ENCODE measurements at regions not wholly inside any gene's neighbourhood (a gene's known extent, or its start where the extent isn't known, plus 50 kb on each side); places are given as distances from the start of the nearest gene placed in this dataset.

DNA sequence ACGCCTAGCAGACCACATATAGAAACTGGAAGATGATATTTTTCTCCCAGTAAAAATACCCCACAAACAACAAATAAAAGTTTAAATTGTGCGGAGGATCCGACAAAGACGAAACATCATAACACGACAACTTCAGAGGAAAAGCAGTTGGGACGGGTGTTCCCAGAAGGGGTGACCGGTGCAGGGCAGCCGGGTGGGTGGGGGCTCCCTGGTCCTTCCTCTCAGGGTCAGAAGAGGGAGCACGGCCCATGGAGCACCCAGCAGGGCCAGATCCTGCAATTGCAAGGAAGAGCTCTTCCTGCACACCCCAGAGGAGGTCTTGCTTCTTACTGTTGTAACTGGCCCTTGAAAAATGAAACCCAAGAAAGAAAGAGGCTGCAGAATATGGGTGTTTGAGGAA is 608.5 kb upstream of the MKI67 start:
- Mint-ChIP-seq H3K4me1 (no peaks in the 10 kb centered on the region), H3K27ac (no peak overlapping the region), H3K9me3 (ENCODE audit: low read depth) (no peaks in the 10 kb centered on the region), H3K27me3 (no peaks in the 10 kb centered on the region), H3K36me3 (no peaks in the 10 kb centered on the region), H3K4me3 (no peak overlapping the region)
- DNase-seq (no peak), ATAC-seq (no peak)
- CTCF ChIA-PET, result no interaction called here

DNA sequence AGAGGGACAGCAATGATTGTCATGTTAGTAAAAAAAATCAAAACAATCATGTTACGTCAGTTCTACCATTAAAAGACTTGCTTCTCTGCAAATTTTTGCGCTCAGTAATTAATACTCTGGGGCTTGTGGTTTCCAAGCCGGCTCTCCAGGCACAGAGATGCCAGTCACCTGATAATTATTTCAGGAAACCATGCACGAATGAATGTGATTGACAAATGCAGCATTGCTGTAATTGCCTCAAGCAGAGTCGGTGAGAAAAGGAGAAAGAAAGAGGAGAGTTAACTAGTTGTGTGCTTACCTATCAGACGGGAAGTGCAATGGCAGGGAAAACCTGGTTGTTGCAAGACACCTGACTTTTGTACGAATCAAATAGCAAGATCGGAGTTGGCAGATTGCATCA is 609.8 kb upstream of the MKI67 start:
- no peaks in the 10 kb centered on the region for H3K27me3 Mint-ChIP-seq
- DNase-seq (no peak), ATAC-seq (no peak)
- no peaks in the 10 kb centered on the region for H3K36me3 Mint-ChIP-seq
- CTCF ChIA-PET, result no interaction called here
- no peaks in the 10 kb centered on the region for H3K9me3 Mint-ChIP-seq (ENCODE audit: low read depth)
- no peak overlapping the region for H3K27ac Mint-ChIP-seq
- no peaks in the 10 kb centered on the region for H3K4me1 Mint-ChIP-seq
- H3K4me3 Mint-ChIP-seq, result no peak overlapping the region

- no peaks in the 10 kb centered on the region for H3K27me3 Mint-ChIP-seq
- H3K4me3 Mint-ChIP-seq, result no peak overlapping the region
- H3K9me3 Mint-ChIP-seq (ENCODE audit: low read depth), result no peaks in the 10 kb centered on the region
- no peaks in the 10 kb centered on the region for H3K36me3 Mint-ChIP-seq
- no peaks in the 10 kb centered on the region for H3K4me1 Mint-ChIP-seq
- no peak for DNase-seq
- no peak for ATAC-seq
- CTCF ChIA-PET, result no interaction called here
- no peak overlapping the region for H3K27ac Mint-ChIP-seq
Measured at GRCh38 chr10:128738386-128738915, 612.2 kb upstream of the MKI67 start.

GRCh38 chr10:128739930-128740329 is 613.7 kb upstream of the MKI67 start:
- Mint-ChIP-seq H3K36me3 (no peaks in the 10 kb centered on the region), H3K9me3 (ENCODE audit: low read depth) (no peaks in the 10 kb centered on the region), H3K27ac (no peak overlapping the region), H3K4me3 (no peak overlapping the region), H3K4me1 (no peaks in the 10 kb centered on the region), H3K27me3 (no peaks in the 10 kb centered on the region)
- CTCF ChIA-PET, result no interaction called here
- no peak for ATAC-seq
- no peak for DNase-seq

- ATAC-seq (no peak), DNase-seq (no peak)
- Mint-ChIP-seq H3K4me1 (no peaks in the 10 kb centered on the region), H3K4me3 (no peak overlapping the region), H3K9me3 (ENCODE audit: low read depth) (no peaks in the 10 kb centered on the region), H3K36me3 (no peaks in the 10 kb centered on the region), H3K27me3 (no peaks in the 10 kb centered on the region), H3K27ac (no peak overlapping the region)
- CTCF ChIA-PET, result no interaction called here
Measured at GRCh38 chr10:128741180-128741579, 615.0 kb upstream of the MKI67 start.

- no peak overlapping the region for H3K4me3 Mint-ChIP-seq
- no peak overlapping the region for H3K27ac Mint-ChIP-seq
- no peaks in the 10 kb centered on the region for H3K36me3 Mint-ChIP-seq
- no peaks in the 10 kb centered on the region for H3K4me1 Mint-ChIP-seq
- no peak for DNase-seq
- no peaks in the 10 kb centered on the region for H3K27me3 Mint-ChIP-seq
- ATAC-seq, result no peak
- CTCF ChIA-PET, result no interaction called here
- H3K9me3 Mint-ChIP-seq (ENCODE audit: low read depth), result no peaks in the 10 kb centered on the region
Measured at GRCh38 chr10:128741680-128742079, 615.5 kb upstream of the MKI67 start.

GRCh38 chr10:128744092-128744491 is 617.9 kb upstream of the MKI67 start:
- CTCF ChIA-PET, result no interaction called here
- Mint-ChIP-seq H3K4me1 (no peaks in the 10 kb centered on the region), H3K27ac (no peak overlapping the region), H3K4me3 (no peak overlapping the region), H3K9me3 (ENCODE audit: low read depth) (no peaks in the 10 kb centered on the region), H3K27me3 (no peaks in the 10 kb centered on the region), H3K36me3 (no peaks in the 10 kb centered on the region)
- no peak for ATAC-seq
- DNase-seq, result no peak

DNA sequence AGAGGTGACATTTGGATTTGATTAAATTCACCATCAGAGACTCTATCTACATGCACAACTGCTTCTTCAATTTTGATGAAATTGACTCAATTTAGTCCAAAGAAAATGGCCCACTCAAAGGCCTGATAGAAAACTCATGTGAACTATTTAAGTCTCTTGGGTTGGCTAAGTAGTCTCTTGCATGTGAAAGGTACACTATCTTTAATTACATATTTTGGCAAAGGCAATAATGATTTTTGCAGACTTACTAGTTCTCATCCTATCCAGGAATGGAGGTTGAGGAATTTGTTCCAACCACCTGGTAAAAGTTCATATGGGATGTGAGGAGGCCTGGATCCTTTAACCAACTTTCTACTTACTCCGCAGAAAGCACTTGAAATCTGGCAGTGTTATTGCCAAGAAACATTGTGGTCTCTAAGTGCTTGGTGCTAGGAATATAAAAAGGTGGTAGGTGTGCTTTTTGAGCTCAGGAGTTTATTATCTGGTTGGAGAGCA is 618.6 kb upstream of the MKI67 start:
- H3K4me3 Mint-ChIP-seq, result no peak overlapping the region
- no peaks in the 10 kb centered on the region for H3K4me1 Mint-ChIP-seq
- ATAC-seq (no peak), DNase-seq (no peak)
- H3K27ac Mint-ChIP-seq, result no peak overlapping the region
- H3K9me3 Mint-ChIP-seq (ENCODE audit: low read depth), result no peaks in the 10 kb centered on the region
- no peaks in the 10 kb centered on the region for H3K36me3 Mint-ChIP-seq
- CTCF ChIA-PET, result no interaction called here
- H3K27me3 Mint-ChIP-seq, result no peaks in the 10 kb centered on the region

GRCh38 chr10:128747582-128748346 is 621.5 kb upstream of the MKI67 start:
- Mint-ChIP-seq H3K27ac (no peak overlapping the region), H3K4me1 (no peaks in the 10 kb centered on the region), H3K4me3 (no peak overlapping the region), H3K27me3 (no peaks in the 10 kb centered on the region), H3K36me3 (no peaks in the 10 kb centered on the region), H3K9me3 (ENCODE audit: low read depth) (no peaks in the 10 kb centered on the region)
- ATAC-seq (no peak), DNase-seq (no peak)
- CTCF ChIA-PET, result no interaction called here

DNA sequence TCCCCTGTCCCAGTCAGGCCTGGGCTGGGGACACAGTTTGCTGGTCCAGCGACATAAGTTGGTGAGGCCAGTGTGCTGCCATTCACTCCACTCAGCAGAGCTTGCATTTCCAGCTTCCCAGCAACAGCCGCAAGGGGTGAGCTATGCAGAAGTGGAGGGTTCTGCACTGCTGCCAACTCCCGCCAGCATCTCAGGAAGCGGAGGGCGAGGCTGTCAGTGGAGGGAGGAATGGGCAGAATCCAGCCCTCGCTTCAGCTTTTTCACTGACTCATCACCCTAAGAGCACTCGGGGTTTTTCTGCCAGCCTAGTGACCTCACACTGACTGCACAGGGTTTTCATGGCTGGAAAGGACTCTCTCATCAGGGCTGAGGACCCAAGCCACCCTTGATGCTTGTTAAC is 625.1 kb upstream of the MKI67 start:
- Mint-ChIP-seq H3K36me3 (no peaks in the 10 kb centered on the region), H3K27me3 (no peaks in the 10 kb centered on the region), H3K4me1 (no peaks in the 10 kb centered on the region), H3K9me3 (ENCODE audit: low read depth) (no peaks in the 10 kb centered on the region), H3K27ac (no peak overlapping the region), H3K4me3 (no peak overlapping the region)
- no peak for ATAC-seq
- CTCF ChIA-PET, result no interaction called here
- no peak for DNase-seq

DNA sequence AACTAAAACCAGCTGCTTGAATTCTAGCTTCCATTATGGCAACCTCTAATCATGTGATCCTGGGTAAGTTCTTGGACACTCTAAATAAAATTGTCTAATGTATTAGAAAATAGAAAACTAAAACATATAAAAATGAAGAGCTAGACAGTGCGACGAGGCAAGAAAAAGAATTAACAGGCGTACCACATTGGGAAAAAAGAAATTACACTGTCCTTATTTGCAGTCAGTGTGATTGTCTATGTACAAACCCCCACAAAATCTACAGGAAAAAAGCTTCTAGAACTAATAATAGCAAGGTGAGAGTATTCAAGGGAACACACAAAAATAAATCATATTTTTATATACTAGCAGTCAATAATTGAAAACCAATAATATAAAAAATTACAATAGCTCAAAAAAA is 625.6 kb upstream of the MKI67 start:
- H3K4me3 Mint-ChIP-seq, result no peak overlapping the region
- no peak for DNase-seq
- no peak for ATAC-seq
- CTCF ChIA-PET, result no interaction called here
- no peaks in the 10 kb centered on the region for H3K36me3 Mint-ChIP-seq
- H3K27me3 Mint-ChIP-seq, result no peaks in the 10 kb centered on the region
- H3K9me3 Mint-ChIP-seq (ENCODE audit: low read depth), result no peaks in the 10 kb centered on the region
- no peaks in the 10 kb centered on the region for H3K4me1 Mint-ChIP-seq
- H3K27ac Mint-ChIP-seq, result no peak overlapping the region

- ATAC-seq, result no peak
- DNase-seq, result no peak
- Mint-ChIP-seq H3K27ac (no peak overlapping the region), H3K36me3 (no peaks in the 10 kb centered on the region), H3K9me3 (ENCODE audit: low read depth) (no peaks in the 10 kb centered on the region), H3K4me3 (no peak overlapping the region), H3K27me3 (no peaks in the 10 kb centered on the region), H3K4me1 (no peaks in the 10 kb centered on the region)
- CTCF ChIA-PET, result no interaction called here
Measured at GRCh38 chr10:128759174-128759573, 633.0 kb upstream of the MKI67 start.

DNA sequence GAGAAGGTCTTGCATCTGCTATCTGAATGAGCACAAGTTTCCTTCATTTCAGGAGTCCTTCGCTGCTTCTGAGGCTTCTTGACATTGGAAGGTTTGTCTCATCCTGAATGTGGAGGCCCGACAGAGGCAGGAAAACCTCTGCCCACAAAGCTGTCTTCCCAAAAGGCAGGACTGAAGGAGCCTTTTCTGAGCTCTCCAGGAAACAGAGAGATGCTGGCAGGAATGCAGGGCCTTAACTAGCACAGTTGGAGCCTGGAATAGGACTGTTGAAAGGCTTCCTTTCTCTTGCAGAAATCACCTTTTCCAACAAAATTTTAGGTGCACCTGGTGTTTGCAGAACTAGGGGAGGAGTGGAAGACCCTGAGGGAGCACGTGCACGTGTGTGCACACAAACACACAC is 637.4 kb upstream of the MKI67 start:
- DNase-seq (no peak), ATAC-seq (no peak)
- Mint-ChIP-seq H3K27me3 (no peaks in the 10 kb centered on the region), H3K9me3 (ENCODE audit: low read depth) (no peaks in the 10 kb centered on the region), H3K27ac (no peak overlapping the region), H3K4me1 (no peaks in the 10 kb centered on the region), H3K4me3 (no peak overlapping the region), H3K36me3 (no peaks in the 10 kb centered on the region)
- CTCF ChIA-PET, result no interaction called here

DNA sequence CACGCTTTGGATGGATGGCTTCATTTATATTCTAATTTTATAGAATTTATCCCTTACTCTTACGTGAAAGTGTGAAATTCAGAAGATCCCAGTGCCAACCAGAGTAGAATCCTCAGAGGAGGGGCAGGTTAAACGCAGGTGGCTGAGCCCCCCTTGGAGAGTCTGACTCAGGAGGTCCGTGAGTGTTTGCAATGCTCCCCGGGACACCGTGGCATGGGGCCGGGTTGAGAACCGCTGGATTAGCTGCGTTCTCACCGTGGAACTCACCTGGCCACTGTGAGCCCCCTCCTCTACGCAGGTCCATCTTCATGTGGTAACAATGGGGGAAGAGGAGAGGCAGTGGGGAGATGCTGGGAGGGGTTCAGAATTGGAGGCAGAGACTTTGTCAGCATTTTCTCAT is 638.0 kb upstream of the MKI67 start:
- Mint-ChIP-seq H3K27me3 (no peaks in the 10 kb centered on the region), H3K4me1 (no peaks in the 10 kb centered on the region), H3K4me3 (no peak overlapping the region), H3K9me3 (ENCODE audit: low read depth) (no peaks in the 10 kb centered on the region), H3K36me3 (no peaks in the 10 kb centered on the region), H3K27ac (no peak overlapping the region)
- DNase-seq, result no peak
- CTCF ChIA-PET, result no interaction called here
- no peak for ATAC-seq

GRCh38 chr10:128766915-128767314 is 640.7 kb upstream of the MKI67 start:
- H3K27ac Mint-ChIP-seq, result no peak overlapping the region
- H3K4me1 Mint-ChIP-seq, result no peaks in the 10 kb centered on the region
- no peaks in the 10 kb centered on the region for H3K36me3 Mint-ChIP-seq
- no peaks in the 10 kb centered on the region for H3K9me3 Mint-ChIP-seq (ENCODE audit: low read depth)
- H3K27me3 Mint-ChIP-seq, result no peaks in the 10 kb centered on the region
- CTCF ChIA-PET, result no interaction called here
- ATAC-seq, result no peak
- DNase-seq, result no peak
- no peak overlapping the region for H3K4me3 Mint-ChIP-seq
